Vagina (tissue), 2 donors: ENCODE measurements at regions not wholly inside any gene's neighbourhood (a gene's known extent, or its start where the extent isn't known, plus 50 kb on each side); places are given as distances from the start of the nearest gene placed in this dataset.

ENCODE experiments used
- DNase-seq, 2 donors: peaks; one replicate each; pipeline ENCODE4 v3.0.0-alpha.2; 2017; ENCODE audit errors: extremely low spot score in 2 of 2
- H3K27ac ChIP-seq: fragments of 200-600 bp; sonication (generic); one replicate; pipeline ENCODE4 v1.5.1; 2019
- H3K27me3 ChIP-seq: fragments of 200-600 bp; sonication (generic); one replicate; pipeline ENCODE4 v1.5.1; 2019
- H3K36me3 ChIP-seq, 2 donors: fragments of 200-600 bp; sonication (generic); one replicate each; pipeline ENCODE4 v1.5.1; 2017 to 2019
- H3K4me1 ChIP-seq: fragments of 200-600 bp; sonication (generic); one replicate; pipeline ENCODE4 v1.5.1; 2019
- H3K4me3 ChIP-seq, 2 donors: fragments of 200-600 bp; sonication (generic); 1 replicate in 1 of 2; 2 replicates in 1 of 2; pipeline ENCODE4 v1.5.1; 2016 to 2019
- H3K9me3 ChIP-seq: fragments of 200-600 bp; sonication (generic); one replicate; pipeline ENCODE4 v1.5.1; 2019
- POLR2A ChIP-seq, 2 donors: fragments of 450-650 bp; IDR thresholded peaks; one replicate each; pipeline ENCODE4 v1.6.1; 2017; ENCODE audit warnings: antibody characterized with exemption in 2 of 2, mild to moderate bottlenecking in 2 of 2, moderate library complexity in 2 of 2
- POLR2AphosphoS5 ChIP-seq, 2 donors: sonication (generic); formaldehyde crosslinking; IDR thresholded peaks; one replicate each; pipeline ENCODE4 v1.9.0; 2017; ENCODE audit warnings: antibody characterized with exemption in 2 of 2, mild to moderate bottlenecking in 2 of 2, low read depth in 1 of 2; ENCODE audit not compliant: insufficient read depth in 1 of 2
- intact Hi-C: fragments of 100-400 bp; cut with DNase I; formaldehyde crosslinking; loops from one replicate; pipeline ENCODE4 v1.15.1; 2023
- TF ChIP-seq, protein P1 (sequence below), 3 experiments: fragments of 450-650 bp in 2 of 3; fragments of 200-600 bp in 1 of 3; sonication (generic) in 1 of 3; IDR thresholded peaks; one replicate each; pipeline ENCODE4 v1.5.1; 2017 to 2019; ENCODE audit warnings: antibody characterized with exemption in 3 of 3, mild to moderate bottlenecking in 2 of 3, moderate library complexity in 2 of 3

DNA sequence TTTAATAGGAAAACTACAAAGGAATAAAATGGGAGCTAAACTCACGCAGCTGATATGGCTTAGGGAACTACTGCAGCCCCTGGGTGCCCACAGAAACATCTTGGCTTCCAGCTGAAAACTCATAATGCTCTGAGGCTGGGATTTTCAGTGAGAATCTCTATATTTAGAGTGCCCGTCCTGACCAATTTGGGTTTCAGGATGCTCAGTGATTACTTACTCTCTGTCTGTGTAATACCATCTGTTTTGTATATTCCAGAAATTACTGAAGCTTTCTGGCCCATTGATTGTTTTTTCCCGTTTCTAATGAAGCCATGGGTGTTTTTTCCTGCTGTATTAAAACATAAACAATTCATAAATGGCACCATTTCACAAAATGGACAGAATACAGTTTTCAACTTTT, 50.6 kb upstream of the ZNF385D start:
- no peaks in the 10 kb centered on the region for H3K4me1 ChIP-seq
- no peak overlapping the region for H3K27ac ChIP-seq
- DNase-seq: no peak
- H3K27me3 ChIP-seq: no peaks in the 10 kb centered on the region
- H3K9me3 ChIP-seq: no peaks in the 10 kb centered on the region
- TF ChIP-seq POLR2A (IDR thresholded peaks at IDR 0.05) (no peak), POLR2AphosphoS5 (IDR thresholded peaks at IDR 0.05; ENCODE audit: insufficient read depth in 1 of 2, low read depth in 1 of 2) (no peak)
- TF ChIP-seq, protein P1, sequence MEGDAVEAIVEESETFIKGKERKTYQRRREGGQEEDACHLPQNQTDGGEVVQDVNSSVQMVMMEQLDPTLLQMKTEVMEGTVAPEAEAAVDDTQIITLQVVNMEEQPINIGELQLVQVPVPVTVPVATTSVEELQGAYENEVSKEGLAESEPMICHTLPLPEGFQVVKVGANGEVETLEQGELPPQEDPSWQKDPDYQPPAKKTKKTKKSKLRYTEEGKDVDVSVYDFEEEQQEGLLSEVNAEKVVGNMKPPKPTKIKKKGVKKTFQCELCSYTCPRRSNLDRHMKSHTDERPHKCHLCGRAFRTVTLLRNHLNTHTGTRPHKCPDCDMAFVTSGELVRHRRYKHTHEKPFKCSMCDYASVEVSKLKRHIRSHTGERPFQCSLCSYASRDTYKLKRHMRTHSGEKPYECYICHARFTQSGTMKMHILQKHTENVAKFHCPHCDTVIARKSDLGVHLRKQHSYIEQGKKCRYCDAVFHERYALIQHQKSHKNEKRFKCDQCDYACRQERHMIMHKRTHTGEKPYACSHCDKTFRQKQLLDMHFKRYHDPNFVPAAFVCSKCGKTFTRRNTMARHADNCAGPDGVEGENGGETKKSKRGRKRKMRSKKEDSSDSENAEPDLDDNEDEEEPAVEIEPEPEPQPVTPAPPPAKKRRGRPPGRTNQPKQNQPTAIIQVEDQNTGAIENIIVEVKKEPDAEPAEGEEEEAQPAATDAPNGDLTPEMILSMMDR (IDR thresholded peaks at IDR 0.05): no peak
- H3K4me3 ChIP-seq: no peak overlapping the region
- intact Hi-C loops: no loop called here
- H3K36me3 ChIP-seq: no peaks in the 10 kb centered on the region

DNA sequence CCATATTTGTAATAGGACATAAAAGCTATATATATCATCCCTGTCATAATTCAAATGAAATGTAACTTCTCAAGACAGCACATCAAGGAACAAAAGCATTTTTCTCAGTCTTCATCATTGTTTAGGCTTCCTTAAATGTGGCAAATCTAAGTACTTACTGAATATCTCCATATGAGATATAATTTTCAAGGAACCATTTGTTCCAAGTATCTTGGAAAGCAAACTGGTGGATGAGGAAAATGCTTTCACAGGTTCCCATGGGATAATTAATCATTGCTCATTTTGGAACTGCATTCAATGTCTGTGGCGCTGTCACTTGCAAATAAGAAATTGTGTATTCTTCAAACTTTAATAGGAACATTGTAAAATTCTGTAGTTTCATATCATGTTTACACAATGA, 52.6 kb upstream of the ZNF385D start:
- H3K36me3 ChIP-seq: no peaks in the 10 kb centered on the region
- no peak overlapping the region for H3K4me3 ChIP-seq
- H3K27me3 ChIP-seq: no peaks in the 10 kb centered on the region
- no peaks in the 10 kb centered on the region for H3K4me1 ChIP-seq
- no peak overlapping the region for H3K27ac ChIP-seq
- no peaks in the 10 kb centered on the region for H3K9me3 ChIP-seq
- DNase-seq: no peak
- TF ChIP-seq POLR2AphosphoS5 (IDR thresholded peaks at IDR 0.05; ENCODE audit: insufficient read depth in 1 of 2, low read depth in 1 of 2): no peak
- TF ChIP-seq, protein P1 (IDR thresholded peaks at IDR 0.05): no peak
- no peak for TF ChIP-seq POLR2A (IDR thresholded peaks at IDR 0.05)
- intact Hi-C loops: no loop called here

DNA sequence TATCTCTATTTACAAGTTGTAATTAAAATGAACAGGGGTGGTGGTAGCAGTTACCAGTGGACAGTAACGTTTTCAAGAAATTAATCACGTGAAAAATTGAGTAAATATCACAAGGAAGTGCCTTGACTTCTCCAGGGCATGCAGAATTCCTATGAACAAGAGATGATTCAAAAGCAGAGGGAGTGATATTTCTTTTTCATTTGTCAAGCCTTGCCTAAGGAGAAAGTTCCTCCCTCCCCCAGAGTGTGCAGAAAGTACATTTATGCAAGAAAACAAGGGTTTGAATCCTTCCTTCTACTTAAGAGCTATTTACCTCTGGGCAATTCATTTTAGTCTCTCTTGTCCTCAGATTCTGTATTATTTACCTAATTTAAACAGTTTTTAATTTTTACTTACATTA, 53.3 kb upstream of the ZNF385D start:
- Histone ChIP-seq H3K9me3 (no peaks in the 10 kb centered on the region), H3K36me3 (no peaks in the 10 kb centered on the region), H3K4me1 (no peaks in the 10 kb centered on the region), H3K4me3 (no peak overlapping the region), H3K27me3 (no peaks in the 10 kb centered on the region), H3K27ac (no peak overlapping the region)
- no peak for TF ChIP-seq POLR2AphosphoS5 (IDR thresholded peaks at IDR 0.05; ENCODE audit: insufficient read depth in 1 of 2, low read depth in 1 of 2)
- TF ChIP-seq, protein P1 (IDR thresholded peaks at IDR 0.05): no peak
- no peak for TF ChIP-seq POLR2A (IDR thresholded peaks at IDR 0.05)
- no peak for DNase-seq
- intact Hi-C loops: no loop called here

DNA sequence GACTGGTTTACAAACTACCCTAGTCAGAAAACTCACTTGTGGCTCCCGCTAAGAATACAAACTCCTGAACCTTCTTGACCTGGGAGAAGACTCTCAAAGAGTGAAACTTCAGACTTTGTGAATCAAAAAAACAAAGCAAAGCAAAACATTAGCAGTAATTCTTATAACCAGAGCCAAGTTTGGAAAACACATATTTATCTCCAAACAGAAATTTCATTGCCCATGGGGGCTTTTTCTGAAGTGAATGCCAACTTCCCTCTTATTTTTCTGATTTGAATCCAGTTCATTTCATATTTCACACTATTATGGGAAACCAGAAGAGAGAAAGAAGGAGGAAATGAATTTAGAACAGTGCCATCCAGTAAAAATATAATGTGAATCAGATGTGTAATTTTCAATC, 55.7 kb upstream of the ZNF385D start:
- H3K27ac ChIP-seq: no peak overlapping the region
- DNase-seq: no peak
- no peaks in the 10 kb centered on the region for H3K27me3 ChIP-seq
- H3K4me3 ChIP-seq: no peak overlapping the region
- intact Hi-C loops: no loop called here
- H3K9me3 ChIP-seq: no peaks in the 10 kb centered on the region
- no peaks in the 10 kb centered on the region for H3K4me1 ChIP-seq
- TF ChIP-seq, protein P1 (IDR thresholded peaks at IDR 0.05): no peak
- TF ChIP-seq POLR2A (IDR thresholded peaks at IDR 0.05) (no peak), POLR2AphosphoS5 (IDR thresholded peaks at IDR 0.05; ENCODE audit: insufficient read depth in 1 of 2, low read depth in 1 of 2) (no peak)
- H3K36me3 ChIP-seq: no peaks in the 10 kb centered on the region

DNA sequence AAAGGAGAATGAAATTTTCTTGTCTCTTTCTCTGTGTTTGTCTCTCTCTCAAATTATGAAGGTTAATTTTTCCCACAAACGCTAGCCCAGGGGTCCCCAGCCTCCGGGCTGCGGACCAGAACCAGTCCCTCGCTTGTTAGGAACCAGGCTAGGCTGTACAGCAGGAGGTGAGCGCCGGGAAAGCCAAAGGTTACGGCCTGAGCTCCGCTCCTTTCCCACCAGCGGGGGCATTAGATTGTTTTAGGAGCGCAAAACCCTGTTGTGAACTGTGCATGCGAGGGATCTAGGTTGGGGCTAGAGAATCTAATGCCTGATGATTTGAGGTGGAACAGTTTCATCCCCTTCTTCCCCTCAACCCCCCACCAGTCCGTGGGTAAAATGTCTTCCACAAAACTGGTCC, 74.7 kb upstream of the ZNF385D start:
- H3K4me1 ChIP-seq: no peaks in the 10 kb centered on the region
- intact Hi-C loops: no loop called here
- H3K9me3 ChIP-seq: no peaks in the 10 kb centered on the region
- no peak overlapping the region for H3K4me3 ChIP-seq
- no peaks in the 10 kb centered on the region for H3K27me3 ChIP-seq
- no peak for DNase-seq
- no peaks in the 10 kb centered on the region for H3K36me3 ChIP-seq
- H3K27ac ChIP-seq: no peak overlapping the region
- TF ChIP-seq POLR2AphosphoS5 (IDR thresholded peaks at IDR 0.05; ENCODE audit: insufficient read depth in 1 of 2, low read depth in 1 of 2): no peak
- no peak for TF ChIP-seq POLR2A (IDR thresholded peaks at IDR 0.05)
- TF ChIP-seq, protein P1 (IDR thresholded peaks at IDR 0.05): no peak
